OCI-LY3 (cell line): ENCODE measurements at regions not wholly inside any gene's neighbourhood (a gene's known extent, or its start where the extent isn't known, plus 50 kb on each side); places are given as distances from the start of the nearest gene placed in this dataset.

ENCODE experiments used
- H2AFZ ChIP-seq: fragments of 200-600, 300-600 bp; shearing (Covaris generic); 2 replicates; pipeline ENCODE4 v1.6.0; 2014; ENCODE audit warnings: antibody characterized with exemption, low read depth, low read length
- H3K27ac ChIP-seq: fragments of 200-600, 300-600 bp; sonication (generic); 2 replicates; pipeline ENCODE4 v1.5.1; 2014; ENCODE audit warnings: mild to moderate bottlenecking, low read length, moderate library complexity, mixed read lengths
- H3K27me3 ChIP-seq: fragments of 200-600, 300-600 bp; sonication (generic); 2 replicates; pipeline ENCODE4 v1.6.1; 2014; ENCODE audit warnings: low read depth, low read length, mixed read lengths
- H3K36me3 ChIP-seq: fragments of 200-600, 300-600 bp; sonication (generic); replicated peaks from 2 replicates; pipeline ENCODE3; 2014; ENCODE audit warnings: low read depth, low read length, mixed read lengths
- H3K4me1 ChIP-seq: fragments of 300-600, 200-600 bp; sonication (generic); 2 replicates; pipeline ENCODE4 v1.6.1; 2014; ENCODE audit warnings: low read length, mixed read lengths
- H3K4me2 ChIP-seq: fragments of 200-600, 300-600 bp; sonication (generic); 2 replicates; pipeline ENCODE4 v1.6.1; 2014; ENCODE audit warnings: low read length, mixed read lengths
- H3K4me3 ChIP-seq: fragments of 300-600, 200-600 bp; sonication (generic); 2 replicates; pipeline ENCODE4 v1.5.1; 2014; ENCODE audit warnings: antibody characterized with exemption, mild to moderate bottlenecking, low read length, moderate library complexity
- H3K79me2 ChIP-seq: fragments of 300-600, 200-600 bp; shearing (Covaris generic); 2 replicates; pipeline ENCODE4 v1.6.1; 2014; ENCODE audit warnings: mild to moderate bottlenecking, low read length, mixed read lengths
- H3K9ac ChIP-seq: fragments of 300-600, 200-600 bp; shearing (Covaris generic); 2 replicates; pipeline ENCODE4 v1.6.0; 2014; ENCODE audit warnings: mild to moderate bottlenecking, low read length, moderate library complexity
- H3K9me3 ChIP-seq: fragments of 200-600, 300-600 bp; shearing (Covaris generic); 2 replicates; pipeline ENCODE4 v1.6.1; 2014; ENCODE audit warnings: low read length, mixed read lengths; ENCODE audit not compliant: insufficient read depth
- H4K20me1 ChIP-seq: fragments of 200-600, 300-600 bp; sonication (generic); 2 replicates; pipeline ENCODE4 v1.6.1; 2016; ENCODE audit warnings: low read length, mixed read lengths; ENCODE audit not compliant: insufficient read depth
- EZH2phosphoT487 ChIP-seq: fragments of 200-600 bp; shearing (Covaris generic); IDR thresholded peaks from 2 replicates; pipeline ENCODE4 v1.6.1; 2018; ENCODE audit warnings: antibody characterized with exemption, mixed run types, low read depth
- TF ChIP-seq, protein P1 (sequence below): fragments of 200-600, 300-600 bp; sonication (generic); IDR thresholded peaks from 2 replicates; pipeline ENCODE4 v1.5.1; 2014; ENCODE audit warnings: antibody characterized with exemption, low read length, low read depth

DNA sequence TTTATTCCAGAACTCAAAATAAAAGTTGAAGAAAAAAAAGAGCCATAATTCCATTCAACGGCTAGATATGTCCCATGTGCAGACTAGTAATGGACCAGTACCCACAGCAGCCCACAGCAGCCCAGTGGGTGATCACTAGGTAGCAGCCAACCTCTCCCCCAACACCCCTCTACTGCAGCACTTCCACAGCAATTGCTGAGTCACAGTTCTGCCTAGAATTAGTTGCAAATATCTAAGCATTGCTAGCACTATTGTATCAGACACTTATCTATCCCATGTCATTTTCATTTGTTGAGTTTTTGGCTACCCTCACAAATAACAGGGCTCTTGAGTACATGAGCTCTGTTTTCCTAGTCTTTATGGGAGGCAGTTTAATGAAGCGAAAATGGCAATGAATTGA is 258.7 kb downstream of the RAP2A start:
- Histone ChIP-seq H3K79me2 (no peaks in the 10 kb centered on the region), H4K20me1 (no peaks in the 10 kb centered on the region), H2AFZ (no peak overlapping the region), H3K9me3 (no peaks in the 10 kb centered on the region), H3K4me1 (no peaks in the 10 kb centered on the region), H3K36me3 (no peaks in the 10 kb centered on the region), H3K4me3 (no peak overlapping the region), H3K27me3 (0 out of 2 replicates have a peak, but pooled peaks cover 2% of the 10 kb centered on the region), H3K27ac (no peak overlapping the region), H3K4me2 (no peak overlapping the region), H3K9ac (no peak overlapping the region)
- no peak for TF ChIP-seq EZH2phosphoT487
- TF ChIP-seq, protein P1, sequence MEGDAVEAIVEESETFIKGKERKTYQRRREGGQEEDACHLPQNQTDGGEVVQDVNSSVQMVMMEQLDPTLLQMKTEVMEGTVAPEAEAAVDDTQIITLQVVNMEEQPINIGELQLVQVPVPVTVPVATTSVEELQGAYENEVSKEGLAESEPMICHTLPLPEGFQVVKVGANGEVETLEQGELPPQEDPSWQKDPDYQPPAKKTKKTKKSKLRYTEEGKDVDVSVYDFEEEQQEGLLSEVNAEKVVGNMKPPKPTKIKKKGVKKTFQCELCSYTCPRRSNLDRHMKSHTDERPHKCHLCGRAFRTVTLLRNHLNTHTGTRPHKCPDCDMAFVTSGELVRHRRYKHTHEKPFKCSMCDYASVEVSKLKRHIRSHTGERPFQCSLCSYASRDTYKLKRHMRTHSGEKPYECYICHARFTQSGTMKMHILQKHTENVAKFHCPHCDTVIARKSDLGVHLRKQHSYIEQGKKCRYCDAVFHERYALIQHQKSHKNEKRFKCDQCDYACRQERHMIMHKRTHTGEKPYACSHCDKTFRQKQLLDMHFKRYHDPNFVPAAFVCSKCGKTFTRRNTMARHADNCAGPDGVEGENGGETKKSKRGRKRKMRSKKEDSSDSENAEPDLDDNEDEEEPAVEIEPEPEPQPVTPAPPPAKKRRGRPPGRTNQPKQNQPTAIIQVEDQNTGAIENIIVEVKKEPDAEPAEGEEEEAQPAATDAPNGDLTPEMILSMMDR: no peak

DNA sequence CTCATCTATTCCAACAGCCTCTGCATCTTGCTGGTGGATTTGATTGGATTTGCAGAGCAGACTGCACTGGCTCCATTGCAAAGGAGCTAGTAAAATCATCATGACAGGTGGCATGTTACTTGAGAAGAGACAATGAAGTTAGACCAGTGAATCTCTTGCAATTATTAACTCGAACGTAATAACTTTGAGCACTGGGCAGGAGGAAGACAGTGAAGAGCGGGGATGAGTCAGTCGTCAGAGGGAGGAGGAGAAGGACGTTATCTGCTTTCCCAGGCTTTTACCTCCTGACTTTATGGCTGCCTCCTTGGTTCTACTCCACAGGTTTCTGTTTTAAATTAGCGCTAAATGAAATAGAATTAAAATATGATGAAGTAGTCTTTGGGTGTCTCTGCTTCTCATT is 257.8 kb upstream of the IPO5 start:
- H3K36me3 ChIP-seq: no peaks in the 10 kb centered on the region
- TF ChIP-seq, protein P1: no peak
- TF ChIP-seq EZH2phosphoT487: no peak
- no peak overlapping the region for H3K27ac ChIP-seq
- no peak overlapping the region for H3K4me3 ChIP-seq
- no peak overlapping the region for H2AFZ ChIP-seq
- peaks cover 8% of the 10 kb centered on the region for H3K4me1 ChIP-seq
- no peak overlapping the region for H3K4me2 ChIP-seq
- H3K9ac ChIP-seq: no peak overlapping the region
- H3K9me3 ChIP-seq: no peaks in the 10 kb centered on the region
- no peaks in the 10 kb centered on the region for H3K79me2 ChIP-seq
- H3K27me3 ChIP-seq: 0 out of 2 replicates have a peak, but pooled peaks cover 2% of the 10 kb centered on the region
- H4K20me1 ChIP-seq: no peaks in the 10 kb centered on the region

DNA sequence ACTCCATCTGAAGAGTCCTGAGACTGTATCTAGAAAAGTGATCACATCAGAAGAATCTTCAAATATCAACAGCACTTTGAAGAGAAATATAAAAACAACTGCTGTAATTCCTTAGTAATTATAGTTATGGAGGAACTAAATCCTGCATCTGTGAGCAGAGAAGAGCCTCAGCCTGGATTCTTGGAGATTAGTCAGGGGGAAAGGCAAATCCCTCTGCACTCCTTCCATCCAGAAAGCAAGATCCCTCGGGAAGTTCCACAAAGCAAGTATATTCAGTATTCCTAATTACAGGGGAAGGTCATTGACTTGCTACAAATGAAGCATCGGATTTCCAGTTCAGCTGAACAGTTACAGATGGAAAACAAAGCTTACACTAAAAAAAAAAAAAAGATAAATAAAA is 256.6 kb upstream of the IPO5 start:
- Histone ChIP-seq H3K4me1 (peaks cover 19% of the 10 kb centered on the region), H3K9ac (no peak overlapping the region), H3K9me3 (no peaks in the 10 kb centered on the region), H2AFZ (no peak overlapping the region), H3K79me2 (no peaks in the 10 kb centered on the region), H3K27me3 (0 out of 2 replicates have a peak, but pooled peaks cover 2% of the 10 kb centered on the region), H3K4me2 (no peak overlapping the region), H4K20me1 (no peaks in the 10 kb centered on the region), H3K4me3 (no peak overlapping the region), H3K36me3 (no peaks in the 10 kb centered on the region), H3K27ac (no peak overlapping the region)
- TF ChIP-seq, protein P1: no peak
- TF ChIP-seq EZH2phosphoT487: no peak

DNA sequence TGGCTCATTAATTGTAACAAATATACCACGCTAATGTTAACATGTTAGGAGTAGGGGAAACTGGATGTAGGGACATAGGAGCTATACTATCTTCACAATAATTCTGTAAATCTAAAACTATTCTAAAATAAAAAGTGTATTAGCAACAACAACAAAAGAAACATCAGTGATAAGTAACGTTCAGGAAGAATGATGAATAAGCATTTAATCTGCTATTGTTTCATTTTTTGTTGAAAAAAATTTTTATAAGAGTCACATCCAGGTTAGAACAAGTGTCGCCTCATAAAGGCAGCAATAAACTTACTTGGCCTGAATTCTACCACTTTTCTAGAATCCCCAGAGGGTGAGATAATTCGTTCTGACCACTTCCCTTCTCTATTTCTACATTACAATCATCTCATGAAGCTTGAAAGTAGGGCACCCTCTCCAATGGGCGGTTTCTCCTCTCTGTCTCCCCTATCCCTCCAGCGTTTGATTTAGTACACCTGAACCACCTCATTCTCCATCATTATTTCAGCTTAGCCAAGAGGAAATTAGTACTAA is 253.1 kb upstream of the IPO5 start:
- H3K9ac ChIP-seq: no peak overlapping the region
- 0 out of 2 replicates have a peak overlapping the region, but pooled peaks have one; percentile 8 for H3K4me2 ChIP-seq
- no peak overlapping the region for H3K27ac ChIP-seq
- H3K4me1 ChIP-seq: peaks cover 19% of the 10 kb centered on the region
- H2AFZ ChIP-seq: no peak overlapping the region
- H3K9me3 ChIP-seq: no peaks in the 10 kb centered on the region
- no peaks in the 10 kb centered on the region for H3K36me3 ChIP-seq
- H4K20me1 ChIP-seq: no peaks in the 10 kb centered on the region
- H3K27me3 ChIP-seq: no peaks in the 10 kb centered on the region
- no peak overlapping the region for H3K4me3 ChIP-seq
- no peak for TF ChIP-seq EZH2phosphoT487
- TF ChIP-seq, protein P1: no peak
- no peaks in the 10 kb centered on the region for H3K79me2 ChIP-seq
